ENCODE measurements at regions not wholly inside any gene's neighbourhood (a gene's known extent, or its start where the extent isn't known, plus 50 kb on each side); places are given as distances from the start of the nearest gene placed in this dataset.

GRCh38 chr21:36643374-36644250, 55.3 kb upstream of the SIM2 start:
- Histone ChIP-seq H3K4me2 (ENCODE audit: low read depth, low read length) (no peak overlapping the region), H3K36me3 (replicated peaks in 1 of 2; ENCODE audit: control insufficient read depth in 1 of 2, insufficient read depth in 2 of 2, low read length in 2 of 2) (no peaks in the 10 kb centered on the region), H3K9me3 (ENCODE audit: low read length) (no peaks in the 10 kb centered on the region), H3K27me3 (ENCODE audit: control insufficient read depth in 1 of 2, insufficient read depth in 2 of 2, low read length in 2 of 2) (0 out of 5 replicates have a peak, but pooled peaks cover 0 to 3% of the 10 kb centered on the region in 2 experiments), H3K79me2 (ENCODE audit: insufficient read depth, low read length) (no peaks in the 10 kb centered on the region), H3K27ac (ENCODE audit: extremely low read length, insufficient read depth, low read length) (no peak overlapping the region), H3K4me3 (replicated peaks in 1 of 3; ENCODE audit: insufficient read depth in 1 of 3, low read depth in 2 of 3, low read length in 3 of 3) (no peak overlapping the region), H4K20me1 (ENCODE audit: insufficient read depth, low read length) (no peaks in the 10 kb centered on the region), H2AFZ (ENCODE audit: low read length) (no peak overlapping the region), H3K9ac (ENCODE audit: insufficient read depth, low read depth, low read length) (no peak overlapping the region), H3K4me1 (ENCODE audit: insufficient read depth, low read length) (peaks cover 28% of the 10 kb centered on the region)
- ChIA-PET POLR2A (no interaction called here), CTCF (ENCODE audit: low intra/inter-chr PET ratio, low total read pairs) (no interaction called here)
- no peak for FAIRE-seq
- in situ Hi-C loops (cut with HindIII; ENCODE audit: extremely low pct_ligation_motif_present, low pct_unique_long_range_greater_than_20kb): no loop called here
- WGBS (ENCODE audit: low lambda C conversion rate): 88% methylated on average over 11 of the region's 12 CpGs
- no TSS peak for BruUV-seq (replicated peaks)
- intact Hi-C loops (cut with micrococcal nuclease; ENCODE audit: unreplicated experiment): no loop called here
- DNase-seq (ENCODE audit: low spot score): no peak
- TF ChIP-seq MAFK (conservative IDR thresholded peaks at IDR 0.05 in 1 of 2, IDR thresholded peaks at IDR 0.05 in 1 of 2; ENCODE audit: low read length in 2 of 2): peak in 1 of 2 experiments; percentile 16; a peak in 1 of 4 replicates
- TF ChIP-seq PREB (CRISPR knock-in tag; IDR thresholded peaks at IDR 0.05): no peak
- no peak for ATAC-seq

GRCh38 chr21:36646011-36646410, 52.9 kb upstream of the SIM2 start:
- H3K27me3 ChIP-seq (ENCODE audit: control insufficient read depth in 1 of 2, insufficient read depth in 2 of 2, low read length in 2 of 2): no peaks in the 10 kb centered on the region
- no peaks in the 10 kb centered on the region for H4K20me1 ChIP-seq (ENCODE audit: insufficient read depth, low read length)
- peak overlapping the region; percentile 18; the same call in 1 of the 2 replicates for H3K4me2 ChIP-seq (ENCODE audit: low read depth, low read length)
- no peaks in the 10 kb centered on the region for H3K36me3 ChIP-seq (replicated peaks in 1 of 2; ENCODE audit: control insufficient read depth in 1 of 2, insufficient read depth in 2 of 2, low read length in 2 of 2)
- DNase-seq (ENCODE audit: low spot score) (no peak), FAIRE-seq (no peak), ATAC-seq (no peak)
- 23% methylated on average over 7 of the region's 7 CpGs for WGBS (ENCODE audit: low lambda C conversion rate)
- no peak overlapping the region for H3K9ac ChIP-seq (ENCODE audit: insufficient read depth, low read depth, low read length)
- H3K27ac ChIP-seq (ENCODE audit: extremely low read length, insufficient read depth, low read length): no peak overlapping the region
- H3K4me1 ChIP-seq (ENCODE audit: insufficient read depth, low read length): peaks cover 28% of the 10 kb centered on the region
- ChIA-PET CTCF (ENCODE audit: low intra/inter-chr PET ratio, low total read pairs) (no interaction called here), POLR2A (no interaction called here)
- in situ Hi-C loops (cut with HindIII; ENCODE audit: extremely low pct_ligation_motif_present, low pct_unique_long_range_greater_than_20kb): no loop called here
- no TSS peak for BruUV-seq (replicated peaks)
- intact Hi-C loops (cut with micrococcal nuclease; ENCODE audit: unreplicated experiment): no loop called here
- no peaks in the 10 kb centered on the region for H3K9me3 ChIP-seq (ENCODE audit: low read length)
- H2AFZ ChIP-seq (ENCODE audit: low read length): no peak overlapping the region
- no peak overlapping the region for H3K4me3 ChIP-seq (replicated peaks in 1 of 3; ENCODE audit: insufficient read depth in 1 of 3, low read depth in 2 of 3, low read length in 3 of 3)
- H3K79me2 ChIP-seq (ENCODE audit: insufficient read depth, low read length): no peaks in the 10 kb centered on the region
- TF ChIP-seq ZNF121 (CRISPR knock-in tag; IDR thresholded peaks at IDR 0.05) (no peak), ZNF10 (CRISPR knock-in tag; IDR thresholded peaks at IDR 0.05; ENCODE audit: borderline replicate concordance, low read depth) (no peak), AHR (CRISPR knock-in tag; IDR thresholded peaks at IDR 0.05) (no peak), ESRRA (CRISPR knock-in tag; IDR thresholded peaks at IDR 0.05; ENCODE audit: low read depth) (no peak), MIER3 (CRISPR knock-in tag; IDR thresholded peaks at IDR 0.05; ENCODE audit: borderline replicate concordance) (no peak), ZNF780A (CRISPR knock-in tag; IDR thresholded peaks at IDR 0.05) (no peak), ZSCAN5A (CRISPR knock-in tag; IDR thresholded peaks at IDR 0.05; ENCODE audit: borderline replicate concordance) (no peak), REST (IDR thresholded peaks at IDR 0.05; ENCODE audit: borderline replicate concordance in 1 of 2, low read depth in 1 of 2, low read length in 2 of 2) (no peak), FIP1L1 (IDR thresholded peaks at IDR 0.05; ENCODE audit: borderline replicate concordance, insufficient read depth, low read depth, low read length) (no peak)

Measured in HepG2 (cell line).